Endothelial cell (in vitro differentiated cells): ENCODE measurements at regions not wholly inside any gene's neighbourhood (a gene's known extent, or its start where the extent isn't known, plus 50 kb on each side); places are given as distances from the start of the nearest gene placed in this dataset.

Experiments
- DNase-seq: peaks from one replicate; pipeline ENCODE4 v3.0.0; 2021; ENCODE audit warnings: low spot score
- H3K27ac Mint-ChIP-seq: one replicate; pipeline ENCODE4 v1.8.0; 2021; ENCODE audit warnings: mixed read lengths, inconsistent platforms; ENCODE audit not compliant: unreplicated experiment
- H3K27me3 Mint-ChIP-seq: one replicate; pipeline ENCODE4 v1.8.0; 2021; ENCODE audit warnings: mild to moderate bottlenecking, moderate library complexity, mixed read lengths, inconsistent platforms; ENCODE audit not compliant: unreplicated experiment
- H3K36me3 Mint-ChIP-seq: one replicate; pipeline ENCODE4 v1.8.0; 2021; ENCODE audit warnings: mild to moderate bottlenecking, low read depth, mixed read lengths, inconsistent platforms; ENCODE audit not compliant: unreplicated experiment
- H3K4me1 Mint-ChIP-seq: one replicate; pipeline ENCODE4 v1.8.0; 2021; ENCODE audit warnings: mild to moderate bottlenecking, mixed read lengths, inconsistent platforms; ENCODE audit not compliant: unreplicated experiment
- H3K4me3 Mint-ChIP-seq: one replicate; pipeline ENCODE4 v1.8.0; 2021; ENCODE audit warnings: mild to moderate bottlenecking, mixed read lengths, inconsistent platforms; ENCODE audit not compliant: unreplicated experiment
- H3K9me3 Mint-ChIP-seq: one replicate; pipeline ENCODE4 v1.8.0; 2021; ENCODE audit warnings: mixed read lengths, inconsistent platforms; ENCODE audit not compliant: unreplicated experiment
- TF ChIP-seq, protein P1 (sequence below): fragments of 200-600 bp; sonication (generic); IDR thresholded peaks from one replicate; pipeline ENCODE4 v1.5.0; 2021; ENCODE audit warnings: antibody characterized with exemption; ENCODE audit not compliant: unreplicated experiment

DNA sequence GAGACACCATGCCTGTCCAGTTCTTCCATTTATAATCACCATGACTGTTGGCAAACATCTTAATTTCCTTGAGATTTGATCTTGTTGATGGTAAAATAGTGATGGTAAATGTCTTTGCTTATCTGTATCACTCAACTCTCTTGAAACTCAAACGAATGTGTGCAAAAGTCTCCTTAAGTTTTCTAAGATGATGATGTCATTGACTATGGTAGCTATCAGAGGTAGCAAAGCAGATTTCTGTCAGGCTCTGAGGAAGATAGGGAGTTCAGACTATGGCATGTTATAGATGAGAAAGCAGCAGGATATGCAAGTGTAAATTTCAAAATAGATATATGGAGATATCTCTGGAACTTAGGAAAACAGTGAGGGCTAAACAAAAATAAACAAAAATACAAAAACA, 121.0 kb upstream of the GJE1 start:
- no peaks in the 10 kb centered on the region for H3K36me3 Mint-ChIP-seq
- H3K9me3 Mint-ChIP-seq, result no peaks in the 10 kb centered on the region
- no peak for DNase-seq
- H3K27me3 Mint-ChIP-seq, result no peaks in the 10 kb centered on the region
- peaks cover 16% of the 10 kb centered on the region for H3K4me1 Mint-ChIP-seq
- TF ChIP-seq, protein P1, sequence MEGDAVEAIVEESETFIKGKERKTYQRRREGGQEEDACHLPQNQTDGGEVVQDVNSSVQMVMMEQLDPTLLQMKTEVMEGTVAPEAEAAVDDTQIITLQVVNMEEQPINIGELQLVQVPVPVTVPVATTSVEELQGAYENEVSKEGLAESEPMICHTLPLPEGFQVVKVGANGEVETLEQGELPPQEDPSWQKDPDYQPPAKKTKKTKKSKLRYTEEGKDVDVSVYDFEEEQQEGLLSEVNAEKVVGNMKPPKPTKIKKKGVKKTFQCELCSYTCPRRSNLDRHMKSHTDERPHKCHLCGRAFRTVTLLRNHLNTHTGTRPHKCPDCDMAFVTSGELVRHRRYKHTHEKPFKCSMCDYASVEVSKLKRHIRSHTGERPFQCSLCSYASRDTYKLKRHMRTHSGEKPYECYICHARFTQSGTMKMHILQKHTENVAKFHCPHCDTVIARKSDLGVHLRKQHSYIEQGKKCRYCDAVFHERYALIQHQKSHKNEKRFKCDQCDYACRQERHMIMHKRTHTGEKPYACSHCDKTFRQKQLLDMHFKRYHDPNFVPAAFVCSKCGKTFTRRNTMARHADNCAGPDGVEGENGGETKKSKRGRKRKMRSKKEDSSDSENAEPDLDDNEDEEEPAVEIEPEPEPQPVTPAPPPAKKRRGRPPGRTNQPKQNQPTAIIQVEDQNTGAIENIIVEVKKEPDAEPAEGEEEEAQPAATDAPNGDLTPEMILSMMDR, result no peak
- no peak overlapping the region for H3K4me3 Mint-ChIP-seq
- no peak overlapping the region for H3K27ac Mint-ChIP-seq

DNA sequence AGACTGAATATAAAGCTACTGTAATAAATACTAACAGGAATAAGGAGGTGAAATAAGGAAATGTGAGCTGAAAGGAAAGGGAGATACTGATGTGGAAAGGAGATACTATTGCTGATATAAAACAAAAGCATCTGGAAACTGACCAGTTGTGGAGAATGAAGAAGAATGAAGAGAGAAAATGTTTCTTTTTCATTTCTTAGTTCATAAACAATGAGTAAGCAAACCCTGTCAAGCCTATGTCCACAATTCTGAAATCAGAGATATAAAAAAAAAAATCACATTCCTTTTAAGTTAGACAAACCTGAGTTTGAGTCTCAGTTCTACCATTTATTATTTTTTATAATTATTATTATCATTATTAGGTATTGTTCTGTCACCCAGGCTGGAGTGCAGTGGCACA, 121.6 kb upstream of the GJE1 start:
- Mint-ChIP-seq H3K36me3 (no peaks in the 10 kb centered on the region), H3K9me3 (no peaks in the 10 kb centered on the region), H3K27me3 (no peaks in the 10 kb centered on the region), H3K4me1 (peaks cover 16% of the 10 kb centered on the region), H3K27ac (no peak overlapping the region), H3K4me3 (no peak overlapping the region)
- DNase-seq, result no peak
- TF ChIP-seq, protein P1, result no peak

DNA sequence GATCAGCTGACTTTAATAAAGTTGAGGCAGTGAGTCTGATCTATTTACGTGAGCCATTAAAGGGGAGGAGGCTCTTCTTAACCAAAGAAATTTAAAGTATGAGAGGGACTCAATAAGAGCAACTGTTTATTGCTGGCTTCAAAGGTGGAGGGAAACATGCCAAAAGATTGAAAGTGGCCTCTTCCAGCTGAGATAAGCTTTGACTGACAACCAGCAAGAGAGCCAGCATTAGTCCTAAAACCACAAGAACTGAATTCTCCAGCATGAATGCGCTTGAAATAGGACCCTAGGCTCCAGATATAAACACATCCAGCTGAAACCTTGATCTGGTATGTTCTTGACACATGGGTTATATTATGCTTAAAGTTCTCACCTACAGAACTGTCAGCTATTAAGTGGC, 123.1 kb upstream of the GJE1 start:
- Mint-ChIP-seq H3K4me3 (no peak overlapping the region), H3K9me3 (no peaks in the 10 kb centered on the region), H3K36me3 (no peaks in the 10 kb centered on the region), H3K4me1 (peaks cover 16% of the 10 kb centered on the region), H3K27me3 (no peaks in the 10 kb centered on the region), H3K27ac (no peak overlapping the region)
- DNase-seq, result no peak
- TF ChIP-seq, protein P1, result no peak

DNA sequence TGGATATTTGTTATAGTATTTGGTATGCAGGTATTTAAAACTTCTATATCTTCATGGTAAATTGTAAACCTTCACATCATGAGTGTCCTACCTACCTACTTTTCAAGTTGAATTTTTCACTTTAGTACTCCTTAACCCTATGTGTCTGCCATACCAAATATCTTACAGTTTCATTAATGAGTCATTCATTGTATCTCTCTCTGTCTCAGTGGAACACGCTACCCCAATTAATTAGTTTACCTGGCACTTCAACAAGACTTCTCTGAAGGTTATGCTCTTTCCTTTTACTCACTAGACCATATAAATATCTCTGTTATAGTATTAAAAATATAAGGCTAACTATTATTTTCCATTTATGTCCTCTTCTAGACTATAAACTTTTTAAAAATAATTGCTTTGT, 123.9 kb upstream of the GJE1 start:
- TF ChIP-seq, protein P1, result no peak
- H3K36me3 Mint-ChIP-seq, result no peaks in the 10 kb centered on the region

DNA sequence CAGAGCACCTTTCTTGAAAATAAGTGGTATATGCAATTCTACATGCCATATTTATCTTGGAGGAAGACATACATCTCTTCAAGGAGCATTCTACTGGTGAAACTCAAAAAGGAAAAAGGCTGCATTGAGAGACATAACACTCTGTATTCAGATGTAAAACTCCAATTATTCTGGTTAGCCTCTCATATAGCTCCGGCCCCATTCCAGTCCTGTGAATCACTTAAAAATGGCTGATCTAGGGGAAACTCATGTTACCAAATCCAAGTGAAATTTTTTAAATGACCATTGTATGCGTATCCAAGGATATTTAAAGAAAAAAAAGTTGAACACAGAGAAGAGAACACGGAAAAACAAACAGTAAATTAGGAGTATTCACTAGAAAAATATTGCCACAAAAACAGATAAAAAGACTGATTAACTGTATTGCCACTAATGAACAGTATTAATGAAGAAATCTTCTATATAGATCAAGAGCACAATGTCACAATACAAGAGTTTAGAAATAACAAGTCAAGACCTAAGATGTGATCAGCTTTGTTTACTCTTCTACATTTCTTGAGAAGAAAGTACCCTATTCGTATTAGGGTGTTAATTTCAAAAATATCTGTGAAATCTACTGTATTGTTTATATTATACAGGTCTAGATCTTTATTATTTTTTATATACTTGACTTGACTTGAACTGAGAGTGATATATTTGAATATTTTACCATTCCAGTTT, 124.5 kb upstream of the GJE1 start:
- H3K4me3 Mint-ChIP-seq, result no peak overlapping the region
- H3K4me1 Mint-ChIP-seq, result peaks cover 8% of the 10 kb centered on the region
- no peak for DNase-seq
- no peak overlapping the region for H3K27ac Mint-ChIP-seq
- H3K27me3 Mint-ChIP-seq, result no peaks in the 10 kb centered on the region
- no peaks in the 10 kb centered on the region for H3K36me3 Mint-ChIP-seq
- H3K9me3 Mint-ChIP-seq, result no peaks in the 10 kb centered on the region
- TF ChIP-seq, protein P1, result no peak

More for the DNA sequence above, 123.9 kb upstream of the GJE1 start:
- DNase-seq, result no peak
- Mint-ChIP-seq H3K9me3 (no peaks in the 10 kb centered on the region), H3K27me3 (no peaks in the 10 kb centered on the region), H3K27ac (no peak overlapping the region), H3K4me3 (no peak overlapping the region), H3K4me1 (peaks cover 9% of the 10 kb centered on the region)
